ENCODE measurements at regions not wholly inside any gene's neighbourhood (a gene's known extent, or its start where the extent isn't known, plus 50 kb on each side); places are given as distances from the start of the nearest gene placed in this dataset.

DNA sequence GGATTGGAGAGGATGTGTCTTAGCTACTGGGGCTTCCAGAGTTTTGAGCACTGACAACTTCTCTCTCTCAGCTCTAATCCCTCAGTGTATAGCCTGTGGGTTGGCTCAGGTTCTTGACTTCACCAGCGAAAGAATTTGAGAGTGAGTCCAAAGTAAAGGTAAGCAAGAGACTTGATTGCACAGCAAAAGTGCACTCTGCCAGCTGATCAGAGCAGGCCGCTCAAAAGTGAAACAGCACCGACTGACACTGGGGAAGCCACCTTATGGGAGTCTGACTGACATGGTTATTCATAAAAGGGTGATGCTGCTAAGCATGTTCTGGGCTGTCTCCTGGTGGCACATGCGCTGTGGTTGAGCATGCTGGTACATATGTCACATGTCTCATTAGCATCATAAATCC is 389.5 kb downstream of the CBLN4 start:
- TF ChIP-seq, protein P1, sequence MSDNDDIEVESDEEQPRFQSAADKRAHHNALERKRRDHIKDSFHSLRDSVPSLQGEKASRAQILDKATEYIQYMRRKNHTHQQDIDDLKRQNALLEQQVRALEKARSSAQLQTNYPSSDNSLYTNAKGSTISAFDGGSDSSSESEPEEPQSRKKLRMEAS (IDR thresholded peaks at IDR 0.05; ENCODE audit: low read depth, low read length) = no peak
- TF ChIP-seq, protein P2, sequence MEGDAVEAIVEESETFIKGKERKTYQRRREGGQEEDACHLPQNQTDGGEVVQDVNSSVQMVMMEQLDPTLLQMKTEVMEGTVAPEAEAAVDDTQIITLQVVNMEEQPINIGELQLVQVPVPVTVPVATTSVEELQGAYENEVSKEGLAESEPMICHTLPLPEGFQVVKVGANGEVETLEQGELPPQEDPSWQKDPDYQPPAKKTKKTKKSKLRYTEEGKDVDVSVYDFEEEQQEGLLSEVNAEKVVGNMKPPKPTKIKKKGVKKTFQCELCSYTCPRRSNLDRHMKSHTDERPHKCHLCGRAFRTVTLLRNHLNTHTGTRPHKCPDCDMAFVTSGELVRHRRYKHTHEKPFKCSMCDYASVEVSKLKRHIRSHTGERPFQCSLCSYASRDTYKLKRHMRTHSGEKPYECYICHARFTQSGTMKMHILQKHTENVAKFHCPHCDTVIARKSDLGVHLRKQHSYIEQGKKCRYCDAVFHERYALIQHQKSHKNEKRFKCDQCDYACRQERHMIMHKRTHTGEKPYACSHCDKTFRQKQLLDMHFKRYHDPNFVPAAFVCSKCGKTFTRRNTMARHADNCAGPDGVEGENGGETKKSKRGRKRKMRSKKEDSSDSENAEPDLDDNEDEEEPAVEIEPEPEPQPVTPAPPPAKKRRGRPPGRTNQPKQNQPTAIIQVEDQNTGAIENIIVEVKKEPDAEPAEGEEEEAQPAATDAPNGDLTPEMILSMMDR (IDR thresholded peaks at IDR 0.05; ENCODE audit: low read depth, low read length) = no peak
- no peak for TF ChIP-seq POLR2A (IDR thresholded peaks at IDR 0.05; ENCODE audit: extremely low read depth, insufficient read length)
- TF ChIP-seq MYC (IDR thresholded peaks at IDR 0.05; ENCODE audit: low read depth, low read length) = no peak
